K562 (cell line): ENCODE measurements at regions not wholly inside any gene's neighbourhood (a gene's known extent, or its start where the extent isn't known, plus 50 kb on each side); places are given as distances from the start of the nearest gene placed in this dataset.

ENCODE experiments used
- ARID4B ChIP-seq: sonication (generic); formaldehyde crosslinking; IDR thresholded peaks from 2 replicates; pipeline ENCODE4 v1.8.0; 2022; ENCODE audit warnings: mild to moderate bottlenecking, missing genetic modification reagents
- BCLAF1 ChIP-seq, 2 experiments: fragments of 450-650 bp in 1 of 2; IDR thresholded peaks; 2 replicates each; pipeline ENCODE4 v1.6.1; 2011 to 2017; ENCODE audit warnings: low read depth in 2 of 2, antibody characterized with exemption in 1 of 2, borderline replicate concordance in 1 of 2, low read length in 1 of 2, mild to moderate bottlenecking in 1 of 2, mixed read lengths in 1 of 2; ENCODE audit not compliant: control insufficient read depth in 1 of 2
- DACH1 ChIP-seq: fragments of 450-650 bp; IDR thresholded peaks from 2 replicates; pipeline ENCODE4 v1.6.1; 2018; ENCODE audit not compliant: partially characterized antibody
- GTF2A2 ChIP-seq: IDR thresholded peaks from 2 replicates; pipeline ENCODE4 v1.6.1; 2016; ENCODE audit warnings: mild to moderate bottlenecking, missing genetic modification characterization, missing compliant biosample characterization
- NR4A1 ChIP-seq, 2 experiments: fragments of 250-450 bp in 1 of 2; fragments of 450-650 bp in 1 of 2; sonication (Bioruptor Pico) in 1 of 2; IDR thresholded peaks; 2 replicates each; pipeline versions ENCODE4 v1.4.0 to v1.6.1; 2016 to 2020; ENCODE audit warnings: mild to moderate bottlenecking in 2 of 2, missing compliant biosample characterization in 1 of 2, missing genetic modification characterization in 1 of 2, moderate library complexity in 1 of 2
- USF1 ChIP-seq: sonication (generic); formaldehyde crosslinking; IDR thresholded peaks from 2 replicates; pipeline ENCODE4 v1.9.0; 2022; ENCODE audit warnings: mild to moderate bottlenecking, missing genetic modification reagents
- XRCC3 ChIP-seq: fragments of 450-650 bp; IDR thresholded peaks from 2 replicates; pipeline ENCODE4 v1.6.1; 2017; ENCODE audit warnings: mild to moderate bottlenecking, moderate library complexity
- ZC3H8 ChIP-seq: fragments of 450-650 bp; IDR thresholded peaks from 2 replicates; pipeline ENCODE4 v1.6.1; 2017
- ZMIZ1 ChIP-seq, 2 experiments: fragments of 150-350 bp in 1 of 2; IDR thresholded peaks; 2 replicates each; pipeline ENCODE4 v1.6.1; 2012 to 2016; ENCODE audit warnings: low read depth in 2 of 2, low read length in 2 of 2, mild to moderate bottlenecking in 1 of 2, moderate library complexity in 1 of 2
- ZNF512 ChIP-seq: IDR thresholded peaks from 2 replicates; pipeline ENCODE4 v1.6.1; 2016; ENCODE audit warnings: missing genetic modification characterization, missing compliant biosample characterization

GRCh38 chr10:36738738-36739431, 386.5 kb upstream of the ANKRD30A start (continued):
- TF ChIP-seq ZMIZ1 (IDR thresholded peaks at IDR 0.05; ENCODE audit: low read depth in 2 of 2, low read length in 2 of 2) (no peak), USF1 (CRISPR knock-in tag) (no peak), ZC3H8 (no peak), ARID4B (CRISPR knock-in tag) (no peak), GTF2A2 (tag) (no peak), ZNF512 (tag) (no peak), BCLAF1 (IDR thresholded peaks at IDR 0.05; ENCODE audit: borderline replicate concordance in 1 of 2, control insufficient read depth in 1 of 2, low read depth in 2 of 2, low read length in 1 of 2) (no peak), NR4A1 (CRISPR knock-in tag; IDR thresholded peaks at IDR 0.05) (no peak), NR4A1 (tag; IDR thresholded peaks at IDR 0.05) (no peak), DACH1 (no peak), XRCC3 (no peak)
